ENCODE measurements at regions not wholly inside any gene's neighbourhood (a gene's known extent, or its start where the extent isn't known, plus 50 kb on each side); places are given as distances from the start of the nearest gene placed in this dataset.

GRCh38 chr1:217106231-217106901 lies 383.1 kb upstream of the ESRRG start (continued):
- TF ChIP-seq, protein P1, sequence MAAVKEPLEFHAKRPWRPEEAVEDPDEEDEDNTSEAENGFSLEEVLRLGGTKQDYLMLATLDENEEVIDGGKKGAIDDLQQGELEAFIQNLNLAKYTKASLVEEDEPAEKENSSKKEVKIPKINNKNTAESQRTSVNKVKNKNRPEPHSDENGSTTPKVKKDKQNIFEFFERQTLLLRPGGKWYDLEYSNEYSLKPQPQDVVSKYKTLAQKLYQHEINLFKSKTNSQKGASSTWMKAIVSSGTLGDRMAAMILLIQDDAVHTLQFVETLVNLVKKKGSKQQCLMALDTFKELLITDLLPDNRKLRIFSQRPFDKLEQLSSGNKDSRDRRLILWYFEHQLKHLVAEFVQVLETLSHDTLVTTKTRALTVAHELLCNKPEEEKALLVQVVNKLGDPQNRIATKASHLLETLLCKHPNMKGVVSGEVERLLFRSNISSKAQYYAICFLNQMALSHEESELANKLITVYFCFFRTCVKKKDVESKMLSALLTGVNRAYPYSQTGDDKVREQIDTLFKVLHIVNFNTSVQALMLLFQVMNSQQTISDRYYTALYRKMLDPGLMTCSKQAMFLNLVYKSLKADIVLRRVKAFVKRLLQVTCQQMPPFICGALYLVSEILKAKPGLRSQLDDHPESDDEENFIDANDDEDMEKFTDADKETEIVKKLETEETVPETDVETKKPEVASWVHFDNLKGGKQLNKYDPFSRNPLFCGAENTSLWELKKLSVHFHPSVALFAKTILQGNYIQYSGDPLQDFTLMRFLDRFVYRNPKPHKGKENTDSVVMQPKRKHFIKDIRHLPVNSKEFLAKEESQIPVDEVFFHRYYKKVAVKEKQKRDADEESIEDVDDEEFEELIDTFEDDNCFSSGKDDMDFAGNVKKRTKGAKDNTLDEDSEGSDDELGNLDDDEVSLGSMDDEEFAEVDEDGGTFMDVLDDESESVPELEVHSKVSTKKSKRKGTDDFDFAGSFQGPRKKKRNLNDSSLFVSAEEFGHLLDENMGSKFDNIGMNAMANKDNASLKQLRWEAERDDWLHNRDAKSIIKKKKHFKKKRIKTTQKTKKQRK (IDR thresholded peaks at IDR 0.05; ENCODE audit: borderline replicate concordance, low read depth, low read length): no peak
- no peak for TF ChIP-seq ZNF316 (IDR thresholded peaks at IDR 0.05)

DNA sequence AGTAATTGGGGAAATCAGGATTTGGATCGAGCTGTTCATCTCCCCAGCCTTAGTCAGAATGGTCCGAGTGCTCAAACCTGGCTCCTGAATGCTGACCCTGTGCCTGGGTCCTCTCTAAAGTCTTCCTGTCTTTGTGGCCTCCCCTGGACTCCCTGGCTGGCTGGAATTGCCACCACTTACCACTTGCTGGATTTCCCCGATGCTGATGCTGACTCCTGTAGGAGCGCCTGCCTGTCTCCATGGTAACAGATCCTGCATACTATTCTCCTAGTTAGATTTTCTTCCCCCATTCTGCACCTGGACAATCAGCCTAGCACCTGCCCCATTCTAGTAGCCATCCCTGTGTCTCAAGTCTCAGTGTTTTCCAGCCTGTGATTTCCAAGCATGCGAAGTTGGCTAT lies 382.2 kb upstream of the ESRRG start:
- Histone ChIP-seq H3K36me3 (ENCODE audit: control insufficient read depth, insufficient read depth, low read length) (no peaks in the 10 kb centered on the region), H3K9me3 (replicated peaks; ENCODE audit: control insufficient read depth, insufficient read depth, low read depth, low read length) (no peaks in the 10 kb centered on the region; the same call in 1 of the 2 replicates), H3K4me3 (no peak overlapping the region), H3K4me2 (ENCODE audit: insufficient read depth, low read length) (no peak overlapping the region), H3K27me3 (ENCODE audit: control insufficient read depth in 2 of 2, insufficient read depth in 2 of 2, low read length in 2 of 2) (no peaks in the 10 kb centered on the region), H3K4me1 (replicated peaks in 1 of 2; ENCODE audit: control insufficient read depth in 2 of 2, insufficient read depth in 2 of 2, low read length in 2 of 2) (no peaks in the 10 kb centered on the region), H3K9me1 (ENCODE audit: control insufficient read depth, insufficient read depth, low read length) (no peaks in the 10 kb centered on the region), H4K20me1 (replicated peaks; ENCODE audit: control insufficient read depth, insufficient read depth, low read length) (no peaks in the 10 kb centered on the region), H2AFZ (ENCODE audit: low read depth, low read length) (no peak overlapping the region), H3K27ac (ENCODE audit: extremely low read depth, low read depth, low read length) (no peak overlapping the region), H3K79me2 (ENCODE audit: control insufficient read depth, insufficient read depth, low read length) (no peaks in the 10 kb centered on the region), H3K9ac (ENCODE audit: insufficient read depth in 1 of 2, low read depth in 2 of 2, low read length in 2 of 2) (no peak overlapping the region)
- 3% methylated on average over 5 of the region's 5 CpGs for WGBS (ENCODE audit: insufficient coverage, low coverage, missing lambda C conversion rate)
- in situ Hi-C loops (cut with MboI): no loop called here
- no TSS peak for BruUV-seq (replicated peaks)
- no peak for DNase-seq (ENCODE audit: extremely low read depth in 1 of 4, low spot score in 3 of 4)
- intact Hi-C loops (cut with micrococcal nuclease): no loop called here
- ATAC-seq: no peak
- ChIA-PET POLR2A (no interaction called here), CTCF (ENCODE audit: low intra/inter-chr PET ratio) (no interaction called here)
- no peak for FAIRE-seq
- TF ChIP-seq ILF3 (IDR thresholded peaks at IDR 0.05; ENCODE audit: borderline replicate concordance): no peak
- no peak for TF ChIP-seq ZNF146 (CRISPR knock-in tag; IDR thresholded peaks at IDR 0.05; ENCODE audit: unreplicated experiment)
- TF ChIP-seq C11orf30 (IDR thresholded peaks at IDR 0.05; ENCODE audit: low read depth): no peak
- TF ChIP-seq NELFE (IDR thresholded peaks at IDR 0.05; ENCODE audit: insufficient read depth, insufficient read length): no peak
- TF ChIP-seq CHCHD3 (CRISPR knock-in tag; IDR thresholded peaks at IDR 0.05): no peak
- no peak for TF ChIP-seq ZNF395 (CRISPR knock-in tag; IDR thresholded peaks at IDR 0.05)
- no peak for TF ChIP-seq MAFK (IDR thresholded peaks at IDR 0.05; ENCODE audit: low read length)
- TF ChIP-seq, protein P2, sequence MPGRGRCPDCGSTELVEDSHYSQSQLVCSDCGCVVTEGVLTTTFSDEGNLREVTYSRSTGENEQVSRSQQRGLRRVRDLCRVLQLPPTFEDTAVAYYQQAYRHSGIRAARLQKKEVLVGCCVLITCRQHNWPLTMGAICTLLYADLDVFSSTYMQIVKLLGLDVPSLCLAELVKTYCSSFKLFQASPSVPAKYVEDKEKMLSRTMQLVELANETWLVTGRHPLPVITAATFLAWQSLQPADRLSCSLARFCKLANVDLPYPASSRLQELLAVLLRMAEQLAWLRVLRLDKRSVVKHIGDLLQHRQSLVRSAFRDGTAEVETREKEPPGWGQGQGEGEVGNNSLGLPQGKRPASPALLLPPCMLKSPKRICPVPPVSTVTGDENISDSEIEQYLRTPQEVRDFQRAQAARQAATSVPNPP (IDR thresholded peaks at IDR 0.05; ENCODE audit: borderline replicate concordance, insufficient read depth, insufficient read length): no peak
- no peak for TF ChIP-seq SMARCE1 (IDR thresholded peaks at IDR 0.05)
- TF ChIP-seq PURB (CRISPR knock-in tag; IDR thresholded peaks at IDR 0.05; ENCODE audit: low read depth): no peak
